Activated CD8-positive, alpha-beta T cell treated with anti-CD3 and anti-CD28 coated beads for 36 hours (primary cell): ENCODE measurements at regions not wholly inside any gene's neighbourhood (a gene's known extent, or its start where the extent isn't known, plus 50 kb on each side); places are given as distances from the start of the nearest gene placed in this dataset.

Source experiments
- ATAC-seq: fragments of 200-7000 bp; cut with Tn5 transposase; one replicate; pipeline ENCODE4 v1.10.0; 2021; ENCODE audit warnings: mild to moderate bottlenecking, moderate library complexity
- CTCF ChIA-PET: fragments of 350-600 bp; sonication (Branson Sonifier 250); formaldehyde crosslinking; loops from one replicate; lab custom pipeline; 2021; ENCODE audit warnings: antibody characterized with exemption; lab: Charles Lee
- POLR2A ChIA-PET: fragments of 350-600 bp; sonication (Branson Sonifier 250); formaldehyde crosslinking; loops from one replicate; lab custom pipeline; 2021; ENCODE audit warnings: antibody characterized with exemption; lab: Charles Lee
- DNase-seq: peaks from one replicate; pipeline ENCODE4 v3.0.0-alpha.2; 2020
- H3K27ac Mint-ChIP-seq: one replicate; pipeline ENCODE4 v1.8.0; 2021; ENCODE audit warnings: mild to moderate bottlenecking, mixed read lengths
- H3K27me3 Mint-ChIP-seq: one replicate; pipeline ENCODE4 v1.8.0; 2021; ENCODE audit warnings: mixed read lengths
- H3K36me3 Mint-ChIP-seq: one replicate; pipeline ENCODE4 v1.8.0; 2021; ENCODE audit warnings: low read depth, mixed read lengths
- H3K4me1 Mint-ChIP-seq: one replicate; pipeline ENCODE4 v1.8.0; 2021; ENCODE audit warnings: low read depth, mixed read lengths
- H3K4me3 Mint-ChIP-seq: one replicate; pipeline ENCODE4 v1.8.0; 2021; ENCODE audit warnings: mild to moderate bottlenecking, moderate library complexity, mixed read lengths
- H3K9me3 Mint-ChIP-seq: one replicate; pipeline ENCODE4 v1.8.0; 2021; ENCODE audit warnings: mixed read lengths
- CTCF ChIP-seq: fragments of 200-600 bp; IDR thresholded peaks from one replicate; pipeline ENCODE4 v1.8.0; 2022; ENCODE audit warnings: antibody characterized with exemption, mild to moderate bottlenecking
- intact Hi-C: fragments of 100-400 bp; cut with micrococcal nuclease; formaldehyde crosslinking; loops from one replicate; pipeline ENCODE4 v1.10.0; 2022

- Mint-ChIP-seq H3K36me3 (no peaks in the 10 kb centered on the region), H3K4me3 (no peak overlapping the region), H3K27ac (no peak overlapping the region), H3K4me1 (peaks cover 1% of the 10 kb centered on the region), H3K27me3 (no peaks in the 10 kb centered on the region), H3K9me3 (no peaks in the 10 kb centered on the region)
- peak; percentile 66 for TF ChIP-seq CTCF
- peak; percentile 95 for ATAC-seq
- ChIA-PET POLR2A (no interaction called here), CTCF (interaction anchor here (0.6 to 1.5 kb wide), 7 partner anchors 9 to 339 kb away, joined by 3 to 7 read pairs (median 3); no protein-coding TSS in a partner anchor)
- intact Hi-C loops = no loop called here
- peak; percentile 69 for DNase-seq
Measured at GRCh38 chr3:8110966-8111798, 390.4 kb upstream of the LMCD1 start.

- Mint-ChIP-seq H3K4me1 (peaks cover 1% of the 10 kb centered on the region), H3K27me3 (no peaks in the 10 kb centered on the region), H3K27ac (no peak overlapping the region), H3K9me3 (no peaks in the 10 kb centered on the region), H3K4me3 (no peak overlapping the region), H3K36me3 (no peaks in the 10 kb centered on the region)
- no peak for TF ChIP-seq CTCF
- POLR2A ChIA-PET = no interaction called here
- DNase-seq (no peak), ATAC-seq (no peak)
- CTCF ChIA-PET = no interaction called here
- intact Hi-C loops = no loop called here
Measured at GRCh38 chr3:8112587-8112986, 389.0 kb upstream of the LMCD1 start.

GRCh38 chr3:8113626-8114025, 388.0 kb upstream of the LMCD1 start:
- intact Hi-C loops = no loop called here
- Mint-ChIP-seq H3K36me3 (no peaks in the 10 kb centered on the region), H3K4me3 (no peak overlapping the region), H3K27ac (no peak overlapping the region), H3K27me3 (peaks cover 4% of the 10 kb centered on the region), H3K9me3 (peaks cover 4% of the 10 kb centered on the region), H3K4me1 (peaks cover 1% of the 10 kb centered on the region)
- DNase-seq (no peak), ATAC-seq (no peak)
- ChIA-PET CTCF (no interaction called here), POLR2A (no interaction called here)
- no peak for TF ChIP-seq CTCF

- TF ChIP-seq CTCF = no peak
- intact Hi-C loops = no loop called here
- CTCF ChIA-PET = interaction anchor here (1.2 kb wide), 1 partner anchor 112 kb away, joined by 3 read pairs; no protein-coding TSS in a partner anchor
- H3K36me3 Mint-ChIP-seq = no peaks in the 10 kb centered on the region
- H3K4me3 Mint-ChIP-seq = no peak overlapping the region
- no peak for ATAC-seq
- no peaks in the 10 kb centered on the region for H3K27me3 Mint-ChIP-seq
- H3K4me1 Mint-ChIP-seq = no peaks in the 10 kb centered on the region
- no peak for DNase-seq
- POLR2A ChIA-PET = no interaction called here
- H3K9me3 Mint-ChIP-seq = no peaks in the 10 kb centered on the region
- no peak overlapping the region for H3K27ac Mint-ChIP-seq
Measured at GRCh38 chr3:8128686-8129085, 372.9 kb upstream of the LMCD1 start.

GRCh38 chr3:8136553-8136952, 365.1 kb upstream of the LMCD1 start:
- Mint-ChIP-seq H3K9me3 (no peaks in the 10 kb centered on the region), H3K36me3 (no peaks in the 10 kb centered on the region), H3K27me3 (no peaks in the 10 kb centered on the region), H3K4me1 (no peaks in the 10 kb centered on the region), H3K27ac (no peak overlapping the region), H3K4me3 (no peak overlapping the region)
- no peak for ATAC-seq
- intact Hi-C loops = loop anchor here (10.0 kb wide), 1 partner anchor 168 kb away; no protein-coding TSS in a partner anchor
- CTCF ChIA-PET = no interaction called here
- no peak for DNase-seq
- POLR2A ChIA-PET = no interaction called here
- no peak for TF ChIP-seq CTCF
